Right atrium auricular region (tissue), 2 donors: ENCODE measurements at regions not wholly inside any gene's neighbourhood (a gene's known extent, or its start where the extent isn't known, plus 50 kb on each side); places are given as distances from the start of the nearest gene placed in this dataset.

Experiments used
- DNase-seq: peaks from one replicate; pipeline ENCODE4 v3.0.0-alpha.2; 2019; ENCODE audit warnings: low spot score
- H3K27ac ChIP-seq, 2 donors: fragments of 200-600 bp; sonication (generic); 1 replicate in 1 of 2; 2 replicates in 1 of 2; pipeline ENCODE4 v1.5.1; 2016 to 2019
- H3K27me3 ChIP-seq, 2 donors: fragments of 200-600 bp; sonication (generic); one replicate each; pipeline versions ENCODE4 v1.5.1 to v1.6.0; 2017 to 2019
- H3K36me3 ChIP-seq: fragments of 200-600 bp; sonication (generic); one replicate; pipeline ENCODE4 v1.5.1; 2016
- H3K4me1 ChIP-seq, 2 donors: fragments of 200-600 bp; sonication (generic); one replicate each; pipeline versions ENCODE4 v1.5.1 to v1.6.0; 2017 to 2019
- H3K4me3 ChIP-seq, 2 donors: fragments of 200-600 bp; sonication (generic); 1 replicate in 1 of 2; 2 replicates in 1 of 2; pipeline ENCODE4 v1.5.1; 2017 to 2019; ENCODE audit warnings: mild to moderate bottlenecking in 1 of 2, moderate library complexity in 1 of 2
- H3K9me3 ChIP-seq, 2 donors: fragments of 200-600 bp; sonication (generic); one replicate each; pipeline ENCODE4 v1.5.1; 2019
- CTCF ChIP-seq, 2 donors: fragments of 200-600 bp; sonication (generic); IDR thresholded peaks; one replicate each; pipeline ENCODE4 v1.5.1; 2019; ENCODE audit warnings: antibody characterized with exemption in 2 of 2

- no peak for TF ChIP-seq CTCF (IDR thresholded peaks at IDR 0.05)
- no peaks in the 10 kb centered on the region for H3K4me1 ChIP-seq
Measured at GRCh38 chr4:138512756-138513155, 270.6 kb upstream of the SLC7A11 start.

GRCh38 chr4:138510053-138510452 is 267.9 kb upstream of the SLC7A11 start:
- Histone ChIP-seq H3K27me3 (no peaks in the 10 kb centered on the region), H3K4me1 (no peaks in the 10 kb centered on the region), H3K27ac (no peak overlapping the region), H3K36me3 (no peaks in the 10 kb centered on the region), H3K9me3 (no peaks in the 10 kb centered on the region), H3K4me3 (no peak overlapping the region)
- no peak for TF ChIP-seq CTCF (IDR thresholded peaks at IDR 0.05)
- DNase-seq, result no peak

More at GRCh38 chr4:138512756-138513155, 270.6 kb upstream of the SLC7A11 start:
- no peak for DNase-seq
- Histone ChIP-seq H3K9me3 (no peaks in the 10 kb centered on the region), H3K27me3 (no peaks in the 10 kb centered on the region), H3K36me3 (no peaks in the 10 kb centered on the region), H3K4me3 (no peak overlapping the region), H3K27ac (no peak overlapping the region)

- Histone ChIP-seq H3K27ac (no peak overlapping the region), H3K4me3 (no peak overlapping the region), H3K36me3 (no peaks in the 10 kb centered on the region), H3K9me3 (no peaks in the 10 kb centered on the region), H3K27me3 (no peaks in the 10 kb centered on the region), H3K4me1 (no peaks in the 10 kb centered on the region)
- no peak for TF ChIP-seq CTCF (IDR thresholded peaks at IDR 0.05)
- no peak for DNase-seq
Measured at GRCh38 chr4:138509346-138509745, 267.2 kb upstream of the SLC7A11 start.

- Histone ChIP-seq H3K4me1 (no peaks in the 10 kb centered on the region), H3K27ac (no peak overlapping the region), H3K36me3 (no peaks in the 10 kb centered on the region), H3K4me3 (no peak overlapping the region), H3K27me3 (no peaks in the 10 kb centered on the region), H3K9me3 (peaks cover 0 to 6% of the 10 kb centered on the region in 2 donors)
- TF ChIP-seq CTCF (IDR thresholded peaks at IDR 0.05), result no peak
- no peak for DNase-seq
Measured at GRCh38 chr4:138507522-138507921, 265.4 kb upstream of the SLC7A11 start.

- no peaks in the 10 kb centered on the region for H3K27me3 ChIP-seq
- no peaks in the 10 kb centered on the region for H3K36me3 ChIP-seq
- no peak for TF ChIP-seq CTCF (IDR thresholded peaks at IDR 0.05)
- no peak for DNase-seq
- no peak overlapping the region for H3K4me3 ChIP-seq
- H3K9me3 ChIP-seq, result peaks cover 0 to 17% of the 10 kb centered on the region in 2 donors
- H3K27ac ChIP-seq, result no peak overlapping the region
- no peaks in the 10 kb centered on the region for H3K4me1 ChIP-seq
Measured at GRCh38 chr4:138501614-138502013, 259.5 kb upstream of the SLC7A11 start.

GRCh38 chr4:138500869-138501268 is 258.7 kb upstream of the SLC7A11 start:
- no peak overlapping the region for H3K27ac ChIP-seq
- H3K27me3 ChIP-seq, result no peaks in the 10 kb centered on the region
- H3K36me3 ChIP-seq, result no peaks in the 10 kb centered on the region
- DNase-seq, result no peak
- no peak for TF ChIP-seq CTCF (IDR thresholded peaks at IDR 0.05)
- H3K4me3 ChIP-seq, result no peak overlapping the region
- no peaks in the 10 kb centered on the region for H3K4me1 ChIP-seq
- H3K9me3 ChIP-seq, result peaks cover 0 to 17% of the 10 kb centered on the region in 2 donors
